ENCODE measurements at regions not wholly inside any gene's neighbourhood (a gene's known extent, or its start where the extent isn't known, plus 50 kb on each side); places are given as distances from the start of the nearest gene placed in this dataset.

DNA sequence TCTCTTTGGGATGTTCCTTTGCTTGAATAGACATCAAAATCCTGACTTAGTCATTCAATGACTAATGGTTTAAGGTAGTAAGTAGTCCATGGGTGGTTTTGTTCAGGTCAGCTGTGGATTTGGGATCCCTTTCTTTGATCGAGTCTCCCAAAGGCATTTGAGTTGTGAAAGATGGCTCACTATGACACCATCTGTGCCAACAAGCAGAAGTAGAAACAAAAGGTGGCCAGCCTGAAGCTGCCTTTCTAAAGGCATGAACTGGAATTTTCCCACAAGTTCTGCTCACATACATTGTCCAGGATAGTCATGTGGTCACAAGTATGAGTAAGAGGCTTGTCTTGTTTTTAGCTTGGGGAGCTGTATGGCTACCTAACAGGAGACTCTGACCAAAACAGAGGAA, 129.9 kb downstream of the CCNG2 start:
- TF ChIP-seq, protein P1, sequence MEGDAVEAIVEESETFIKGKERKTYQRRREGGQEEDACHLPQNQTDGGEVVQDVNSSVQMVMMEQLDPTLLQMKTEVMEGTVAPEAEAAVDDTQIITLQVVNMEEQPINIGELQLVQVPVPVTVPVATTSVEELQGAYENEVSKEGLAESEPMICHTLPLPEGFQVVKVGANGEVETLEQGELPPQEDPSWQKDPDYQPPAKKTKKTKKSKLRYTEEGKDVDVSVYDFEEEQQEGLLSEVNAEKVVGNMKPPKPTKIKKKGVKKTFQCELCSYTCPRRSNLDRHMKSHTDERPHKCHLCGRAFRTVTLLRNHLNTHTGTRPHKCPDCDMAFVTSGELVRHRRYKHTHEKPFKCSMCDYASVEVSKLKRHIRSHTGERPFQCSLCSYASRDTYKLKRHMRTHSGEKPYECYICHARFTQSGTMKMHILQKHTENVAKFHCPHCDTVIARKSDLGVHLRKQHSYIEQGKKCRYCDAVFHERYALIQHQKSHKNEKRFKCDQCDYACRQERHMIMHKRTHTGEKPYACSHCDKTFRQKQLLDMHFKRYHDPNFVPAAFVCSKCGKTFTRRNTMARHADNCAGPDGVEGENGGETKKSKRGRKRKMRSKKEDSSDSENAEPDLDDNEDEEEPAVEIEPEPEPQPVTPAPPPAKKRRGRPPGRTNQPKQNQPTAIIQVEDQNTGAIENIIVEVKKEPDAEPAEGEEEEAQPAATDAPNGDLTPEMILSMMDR (conservative IDR thresholded peaks at IDR 0.05; ENCODE audit: low read length), result no peak
- TF ChIP-seq EZH2phosphoT487 (IDR thresholded peaks at IDR 0.05; ENCODE audit: borderline replicate concordance, low read depth, low read length), result no peak

All from OCI-LY7 (cell line).